Right kidney (tissue), 1 donor: ENCODE measurements at regions not wholly inside any gene's neighbourhood (a gene's known extent, or its start where the extent isn't known, plus 50 kb on each side); places are given as distances from the start of the nearest gene placed in this dataset.

Experiments used
- DNase-seq: peaks from one replicate; pipeline ENCODE4 v3.0.0-alpha.2; 2016

DNA sequence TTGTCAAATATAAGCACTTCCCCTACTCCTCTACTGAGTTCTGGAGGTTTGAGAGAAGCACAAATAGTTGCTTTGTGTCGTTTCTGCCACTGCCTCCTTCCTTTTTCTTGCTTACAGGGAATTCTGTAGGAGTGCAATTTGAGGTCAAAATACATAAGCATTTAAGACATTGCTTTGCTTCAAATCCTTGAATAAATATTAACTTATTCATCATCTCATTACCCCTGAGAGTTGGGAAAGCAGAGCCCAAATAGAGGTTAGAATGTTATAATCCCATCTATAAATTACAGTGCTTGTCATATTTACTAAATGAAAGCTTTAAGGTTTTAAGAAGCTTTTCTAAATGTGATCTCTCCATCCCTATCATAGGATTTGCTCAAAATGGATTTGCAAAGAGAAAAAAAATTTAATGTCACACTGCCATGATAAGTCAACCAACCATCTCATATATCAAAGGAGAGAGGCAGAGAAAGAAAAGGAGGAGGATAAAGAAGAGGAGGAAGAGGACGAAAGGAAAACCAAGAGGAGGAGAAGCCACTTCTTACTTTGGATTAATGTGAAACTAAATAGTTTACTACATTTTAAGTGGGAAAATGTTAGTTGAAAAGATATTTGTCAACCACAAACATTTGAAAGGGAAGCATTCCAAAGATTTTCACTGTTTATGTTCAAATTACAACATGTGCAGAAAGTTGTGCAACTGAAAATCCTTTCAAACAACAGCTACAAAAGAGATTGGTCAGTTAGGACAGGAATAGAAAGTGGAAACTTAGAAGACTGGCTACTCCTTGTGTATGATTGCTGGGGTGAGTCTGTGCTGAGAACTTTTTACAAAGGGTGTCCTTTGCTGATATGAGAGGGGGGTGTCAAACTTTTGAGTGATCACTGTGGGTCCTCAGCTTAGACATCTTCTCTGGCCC, 277.3 kb upstream of the FN1 start:
- no peak for DNase-seq

DNA sequence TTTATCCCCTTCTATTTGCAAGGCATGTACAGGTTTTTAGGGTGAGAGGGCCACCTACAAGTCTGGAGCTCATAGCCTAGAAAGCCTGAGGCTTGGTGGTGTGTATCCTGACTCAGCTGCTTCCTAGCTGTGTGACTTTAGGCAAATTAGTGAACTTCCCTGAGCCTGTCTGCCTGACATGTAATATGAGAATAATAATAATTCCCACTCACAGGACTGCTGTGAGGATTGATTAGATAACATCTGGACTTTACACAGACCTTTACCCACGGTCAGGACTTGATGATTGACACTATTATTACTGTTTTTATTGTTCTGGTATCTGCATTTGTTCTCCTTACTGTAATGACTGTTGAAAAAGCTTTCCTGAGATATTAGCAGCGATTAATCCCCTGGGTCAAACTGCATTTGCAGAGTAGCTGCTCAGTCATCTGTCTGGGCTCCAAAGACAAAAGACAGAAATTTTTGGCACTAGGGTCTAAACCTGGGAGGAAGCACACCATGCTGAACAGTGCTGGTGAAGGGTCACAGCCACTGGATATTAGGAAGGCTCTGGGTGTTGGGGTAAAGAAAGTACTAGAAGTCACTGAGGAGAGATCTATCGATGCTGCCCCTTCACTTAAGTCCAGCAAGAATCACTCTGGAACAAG, 276.5 kb upstream of the FN1 start:
- no peak for DNase-seq

DNA sequence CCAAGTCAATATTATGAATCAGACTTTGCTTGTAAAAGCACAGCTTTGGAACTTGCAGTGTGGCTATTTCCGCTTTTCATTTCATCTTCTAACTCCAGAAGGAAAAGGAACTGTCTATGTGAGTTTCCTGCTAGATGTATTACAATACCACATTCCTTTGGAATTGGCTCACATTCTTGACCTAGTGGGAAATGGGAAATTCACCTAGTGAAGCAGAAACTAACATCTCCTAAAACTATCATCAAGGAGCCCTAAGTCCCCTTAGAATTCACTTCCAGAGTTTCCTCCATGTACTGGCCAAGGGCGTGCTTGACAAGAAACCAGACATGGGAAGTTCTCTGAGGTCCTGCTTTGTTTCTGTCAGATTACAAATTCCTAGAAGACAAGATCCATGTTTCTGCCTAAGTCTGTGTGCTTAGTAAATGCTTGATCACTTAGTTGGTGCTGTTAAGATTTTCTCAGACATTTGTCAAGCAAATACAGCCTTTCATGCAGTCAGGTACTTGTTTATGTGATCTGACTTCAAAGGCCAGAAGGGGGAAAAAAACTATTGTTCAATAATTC, 275.7 kb upstream of the FN1 start:
- DNase-seq, result no peak

DNA sequence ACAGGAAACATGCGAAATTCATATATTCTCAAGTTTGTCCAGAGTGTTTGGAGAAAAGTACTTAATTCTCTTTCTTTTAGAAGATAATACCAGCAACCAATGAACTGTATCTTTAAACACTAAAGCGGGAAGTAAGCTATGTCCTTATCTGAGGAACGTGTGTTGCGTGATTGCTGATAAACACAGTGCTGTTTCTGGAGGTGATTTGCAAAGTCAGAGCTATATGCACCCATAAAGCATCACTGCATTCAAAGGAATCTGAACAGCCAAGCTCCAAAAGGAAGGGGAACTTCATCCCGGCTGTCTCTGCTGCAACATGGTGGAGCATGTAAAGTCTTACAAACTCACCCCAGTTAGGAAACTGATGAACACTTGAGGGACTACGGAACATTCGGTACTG, 271.7 kb upstream of the FN1 start:
- DNase-seq, result no peak

DNA sequence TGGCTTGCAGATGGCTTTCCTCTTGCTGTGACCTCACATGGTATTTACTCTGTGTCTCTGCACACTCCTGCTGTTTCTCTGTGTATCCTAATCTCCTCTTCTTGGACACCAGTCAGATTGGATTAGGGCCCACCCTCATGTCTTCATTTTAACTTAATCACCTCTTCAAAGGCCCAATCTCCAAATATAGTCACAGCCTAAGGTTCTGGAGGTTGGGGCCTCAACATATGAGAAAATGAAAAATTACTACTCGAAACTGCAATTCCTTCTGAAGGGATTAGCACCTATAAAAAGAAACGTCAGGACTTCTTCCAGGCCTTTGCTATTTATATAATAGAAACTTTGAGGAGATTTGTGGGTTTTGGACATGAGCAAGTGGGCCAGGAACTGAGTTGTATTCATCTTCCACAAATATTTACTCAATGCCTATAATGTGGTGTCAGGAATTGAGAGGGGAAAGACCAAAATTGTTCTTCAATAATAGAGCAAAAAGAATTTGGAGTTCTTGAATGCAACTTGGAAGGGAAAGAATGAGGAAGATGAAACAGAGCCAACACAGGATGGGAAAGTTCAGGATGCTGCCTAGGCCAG, 270.0 kb upstream of the FN1 start:
- DNase-seq, result no peak

DNA sequence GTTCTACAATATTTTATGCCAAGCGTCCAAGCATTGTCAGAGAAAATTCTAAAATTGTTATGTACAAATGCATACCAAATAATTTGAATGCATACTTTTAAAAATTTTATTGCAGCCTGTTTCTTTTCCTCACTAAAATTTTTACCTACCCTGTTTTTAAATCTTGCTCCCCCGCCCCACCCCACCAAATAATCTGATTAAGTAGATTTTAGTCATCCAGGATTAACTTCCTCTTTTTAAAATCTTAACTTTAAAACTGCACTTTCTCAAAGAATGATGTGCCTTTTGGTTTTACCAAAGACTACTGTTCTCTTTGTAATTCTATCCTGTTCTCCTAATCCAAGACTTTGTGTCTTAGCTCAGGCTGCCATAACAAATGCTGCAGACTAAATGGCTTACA, 269.4 kb upstream of the FN1 start:
- no peak for DNase-seq

DNA sequence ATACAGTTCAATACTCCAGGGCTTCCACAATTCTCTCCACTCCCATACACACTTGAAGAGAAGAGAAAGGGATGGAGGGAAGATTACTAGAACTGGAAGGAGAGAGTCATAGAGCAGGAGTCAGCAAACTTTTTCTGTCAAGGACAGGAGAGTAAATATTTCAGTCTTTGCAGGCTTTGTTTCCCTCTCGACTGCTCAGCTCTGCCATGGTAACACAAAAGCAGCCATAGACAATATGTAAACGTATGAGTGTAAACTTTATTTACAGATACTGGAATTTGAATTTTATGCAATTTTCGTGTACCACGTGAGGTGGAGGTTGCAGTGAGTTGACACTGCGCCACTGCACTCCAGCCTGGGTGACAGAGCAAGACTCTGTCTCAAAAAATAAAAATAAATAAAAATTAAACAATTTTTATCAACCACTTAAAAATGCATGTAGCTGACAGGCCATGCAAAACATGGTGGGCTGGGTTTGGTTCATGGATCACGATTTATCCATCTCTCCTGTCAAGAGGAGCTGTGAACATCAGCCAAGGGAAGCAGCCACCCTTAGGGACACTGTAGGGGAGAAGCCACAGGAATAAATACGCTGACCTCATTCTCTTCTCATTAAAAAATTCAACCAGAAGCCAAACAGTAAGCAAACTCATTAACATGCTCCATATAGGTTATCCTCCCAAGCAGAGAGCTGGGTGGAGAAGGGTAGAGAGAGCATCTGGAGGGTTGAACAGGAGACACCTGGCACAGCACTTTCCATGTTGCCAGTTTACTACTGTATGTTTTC, 266.4 kb upstream of the FN1 start:
- no peak for DNase-seq

DNA sequence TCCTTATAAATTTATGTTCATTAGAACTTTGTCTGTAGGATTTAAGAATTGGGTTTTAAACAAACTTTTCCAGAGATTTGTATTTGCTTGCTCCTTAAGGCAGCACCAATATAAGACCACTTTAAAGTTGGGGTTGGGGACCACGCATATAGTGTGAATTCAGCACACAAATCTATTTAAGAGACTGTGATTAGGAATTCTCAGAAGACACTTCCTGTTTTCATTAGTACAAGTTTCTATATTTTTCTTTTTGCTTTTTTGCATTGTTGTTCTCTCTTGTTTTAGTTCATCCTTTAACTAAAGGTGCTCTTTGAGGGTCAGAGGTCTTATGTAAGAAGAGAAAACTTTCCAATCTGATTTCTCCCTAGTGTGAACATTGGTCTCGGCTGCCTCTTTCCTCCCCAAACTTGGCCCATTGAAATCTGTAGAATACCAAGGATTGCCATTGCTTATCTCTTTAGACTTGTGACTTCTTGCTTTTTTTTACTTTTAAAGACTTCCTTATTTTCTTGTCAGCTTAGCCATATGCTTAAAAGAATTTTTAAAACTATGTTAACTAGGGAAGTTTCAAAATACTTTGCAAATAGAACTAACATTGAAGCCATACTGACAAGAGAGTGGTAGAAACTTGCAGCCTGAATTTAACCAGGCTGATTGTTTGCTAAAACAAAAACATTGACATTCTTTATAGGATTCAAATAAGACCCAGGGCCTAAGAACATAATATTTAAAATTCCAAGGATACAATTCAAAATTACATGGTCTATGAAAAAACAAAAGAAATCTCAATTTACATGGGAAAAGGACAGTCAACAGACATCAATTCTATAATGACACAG, 264.1 kb upstream of the FN1 start:
- no peak for DNase-seq

DNA sequence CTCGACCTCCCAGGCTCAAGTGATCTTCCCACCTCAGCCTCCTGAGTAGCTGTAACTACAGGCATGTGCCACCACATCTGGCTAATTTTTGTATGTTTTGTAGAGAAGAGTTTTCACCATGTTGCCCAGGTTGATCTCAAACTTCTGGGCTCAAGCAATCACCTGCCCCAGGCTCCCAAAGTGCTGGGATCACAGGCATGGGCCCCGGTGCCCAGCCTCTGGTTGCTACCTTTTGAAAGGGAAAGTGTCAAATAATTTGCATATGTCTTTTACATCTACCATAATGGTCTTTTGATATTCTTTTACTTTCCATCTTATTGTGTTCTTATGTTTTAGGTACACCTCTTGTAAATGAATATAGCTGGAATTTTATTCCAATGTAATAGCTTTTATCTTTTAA, 263.1 kb upstream of the FN1 start:
- no peak for DNase-seq

DNA sequence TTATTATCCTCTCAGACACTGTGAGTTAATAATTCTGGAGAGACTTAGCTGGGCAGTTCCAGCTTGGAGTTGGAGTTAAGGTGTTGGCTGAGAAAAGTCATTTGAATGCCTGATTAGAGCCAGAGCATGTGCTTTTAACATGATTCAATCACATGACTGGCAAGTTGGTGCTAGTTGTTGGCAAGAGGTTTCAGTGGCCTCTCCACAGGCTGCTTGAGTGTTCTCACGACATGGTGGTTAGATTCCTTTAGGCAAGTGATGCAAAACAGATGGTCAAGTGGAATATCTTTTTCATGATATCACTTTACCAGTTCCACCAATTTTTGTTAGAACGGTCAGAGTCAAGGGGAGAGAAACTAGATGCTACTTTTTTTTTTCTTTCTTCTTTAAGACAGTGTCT, 262.7 kb upstream of the FN1 start:
- no peak for DNase-seq

DNA sequence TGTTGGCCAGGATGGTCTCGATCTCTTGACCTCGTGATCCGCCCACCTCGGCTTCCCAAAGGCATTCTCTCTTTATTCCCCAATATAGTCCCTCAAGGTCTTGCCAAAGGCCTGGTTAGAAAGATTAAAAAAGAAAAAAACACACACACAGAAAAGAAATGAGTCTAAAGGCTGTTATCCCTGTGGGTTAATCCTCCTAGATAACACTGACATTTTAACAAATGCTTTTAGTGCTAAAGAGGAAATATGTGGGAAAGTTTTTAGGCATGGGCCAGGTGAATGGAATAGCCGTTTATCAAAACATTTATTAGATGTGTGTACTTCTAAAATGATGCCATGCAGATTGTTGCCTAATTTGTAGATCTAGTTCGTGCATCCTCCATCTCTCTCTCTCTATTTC, 261.6 kb upstream of the FN1 start:
- DNase-seq, result no peak

DNA sequence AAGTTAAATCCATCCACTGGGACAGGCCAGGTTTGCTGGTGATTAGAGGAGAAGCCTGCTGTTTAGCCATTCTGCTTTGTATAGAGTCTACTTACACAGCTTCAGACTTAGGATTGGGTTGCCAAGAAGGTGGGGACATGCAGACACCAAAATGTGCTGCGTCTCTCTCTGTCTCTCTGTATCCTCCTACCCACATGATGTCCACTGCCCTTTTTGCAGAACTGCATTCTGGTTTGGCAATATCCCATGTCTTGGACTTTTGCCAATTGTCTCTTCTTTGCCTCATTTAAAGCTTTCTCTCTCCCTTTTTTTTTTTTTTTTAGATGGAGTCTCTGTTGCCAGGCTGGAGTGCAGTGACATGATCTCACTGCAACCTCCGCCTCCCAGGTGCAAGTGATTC, 261.1 kb upstream of the FN1 start:
- DNase-seq, result no peak

DNA sequence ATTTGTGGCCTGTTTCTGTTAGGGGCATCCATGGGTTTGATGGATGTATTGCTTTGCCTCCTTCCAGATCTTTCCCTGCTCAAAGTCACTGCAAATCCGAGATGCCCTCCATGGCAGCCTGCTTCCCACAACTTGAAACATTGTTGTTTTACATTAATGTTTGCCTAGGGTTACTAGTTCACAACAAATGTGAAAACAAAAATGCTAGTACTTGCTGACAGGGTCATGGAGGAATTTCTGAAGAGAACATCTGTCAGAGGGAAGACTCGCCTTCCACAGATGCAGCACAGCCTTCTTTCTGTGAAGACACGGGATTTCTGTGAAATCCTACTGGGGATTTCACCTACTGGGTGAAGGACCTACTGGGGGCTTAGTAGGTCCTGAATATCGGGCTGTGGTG, 260.0 kb upstream of the FN1 start:
- DNase-seq, result no peak

DNA sequence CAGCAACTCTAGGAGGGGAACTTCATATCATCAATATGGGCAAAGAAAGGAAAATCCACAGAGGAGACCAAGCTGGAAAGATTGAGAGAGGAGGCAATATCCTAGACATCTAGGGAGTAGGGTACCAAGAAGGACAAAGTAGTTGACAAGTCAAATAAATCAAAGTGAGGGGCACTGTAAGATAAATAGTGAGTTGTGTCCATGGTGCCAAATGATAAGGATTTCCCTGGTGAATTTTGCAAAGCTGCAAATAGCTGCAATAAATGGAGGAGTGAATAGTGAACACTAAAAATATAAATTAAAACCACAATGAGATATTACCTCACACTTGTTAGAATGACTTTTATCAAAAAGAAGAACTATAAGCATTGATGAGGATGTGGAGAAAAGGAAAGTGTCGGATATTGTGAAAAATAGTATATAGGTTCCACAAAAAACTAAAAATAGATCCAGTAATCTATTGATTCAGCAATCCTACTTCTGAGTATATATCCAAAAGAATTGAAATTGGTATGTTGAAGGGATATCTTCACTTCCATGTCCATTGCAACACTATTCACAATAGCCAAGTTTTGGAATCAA, 258.2 kb upstream of the FN1 start:
- no peak for DNase-seq

DNA sequence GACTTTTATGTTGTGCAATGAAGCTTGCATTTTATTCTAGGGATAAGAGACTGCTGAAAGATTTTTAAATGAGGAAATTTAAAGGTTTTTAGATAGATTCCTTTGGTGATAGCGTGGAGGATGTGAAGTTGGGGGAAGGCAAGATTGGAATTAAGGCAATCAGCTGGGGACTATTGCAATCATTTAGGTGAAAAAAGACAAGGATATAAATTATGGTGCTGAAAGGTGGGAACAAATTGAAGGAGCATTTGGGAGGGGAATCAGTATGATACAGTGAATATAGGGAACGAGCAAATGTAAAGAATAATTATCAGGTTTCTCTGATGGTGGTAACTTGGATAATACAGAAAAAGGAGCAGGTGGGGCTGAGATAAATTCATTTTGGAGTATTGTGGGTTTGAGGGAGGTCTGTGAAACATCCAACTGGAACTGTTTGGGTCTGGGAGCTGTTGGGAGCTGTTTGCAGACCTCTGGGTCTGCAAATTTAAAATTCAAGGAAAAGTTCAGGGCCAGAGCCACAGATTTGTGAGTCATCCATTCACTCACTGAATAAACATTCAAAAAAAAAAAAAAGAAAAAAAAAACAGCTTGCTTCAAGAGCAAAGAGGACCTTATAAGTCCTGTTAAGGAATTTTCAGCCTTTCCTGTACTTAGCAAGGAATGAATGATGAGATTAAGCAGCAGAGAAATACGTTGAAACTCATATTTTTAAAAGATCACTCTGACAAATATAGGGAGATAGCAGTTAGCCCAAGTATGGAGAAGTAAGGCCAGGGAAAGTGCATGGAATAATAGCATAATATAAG, 257.5 kb upstream of the FN1 start:
- no peak for DNase-seq

DNA sequence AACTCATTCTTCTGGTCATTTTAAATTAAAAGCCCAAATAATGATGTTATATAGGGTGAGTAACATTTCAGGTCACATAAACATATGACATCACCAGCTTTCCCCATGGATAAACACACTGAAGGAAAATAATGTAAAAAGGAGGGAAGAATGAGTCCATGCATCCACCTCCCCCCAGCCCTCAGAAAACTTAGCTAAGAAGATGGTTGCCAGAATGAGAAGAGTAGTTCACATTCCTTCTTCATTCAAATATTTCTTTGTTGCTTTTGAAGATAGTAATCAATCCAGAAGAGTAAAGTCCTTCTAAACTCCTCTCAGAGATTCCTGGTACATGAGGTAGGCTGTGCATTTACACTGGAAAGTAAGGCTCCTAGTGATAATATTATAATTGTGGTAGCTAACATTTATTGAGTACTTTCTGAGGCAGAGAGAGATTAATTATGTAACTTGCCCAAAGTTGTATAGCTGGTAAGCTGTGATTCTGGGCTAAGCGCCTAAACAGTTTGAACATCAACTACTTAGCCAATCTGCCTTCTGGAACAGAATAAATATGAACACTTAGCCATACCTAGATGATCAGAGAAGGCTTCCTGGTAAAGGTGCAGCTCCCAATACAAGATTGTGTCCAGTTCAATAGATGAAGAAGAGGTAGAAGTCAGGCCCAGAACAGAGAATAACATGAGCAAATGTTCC, 256.7 kb upstream of the FN1 start:
- no peak for DNase-seq

DNA sequence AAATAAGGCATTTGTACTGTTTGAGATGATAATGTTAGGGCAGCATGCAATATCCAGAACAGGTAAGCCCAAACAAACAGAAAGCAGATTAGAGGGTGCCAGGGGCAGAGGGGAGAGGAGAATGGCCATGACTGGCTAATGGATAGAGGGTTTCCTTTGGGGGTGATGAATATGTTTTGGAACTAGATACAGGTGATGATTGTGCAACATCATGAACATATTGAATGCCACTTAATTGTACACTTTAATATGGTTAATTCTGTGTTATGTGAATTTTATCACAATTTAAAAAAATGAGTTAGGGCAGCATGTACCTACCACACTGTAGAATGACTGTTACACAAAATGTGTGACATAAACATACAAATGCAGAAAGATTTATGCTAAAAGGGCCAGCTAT, 255.5 kb upstream of the FN1 start:
- DNase-seq, result no peak

DNA sequence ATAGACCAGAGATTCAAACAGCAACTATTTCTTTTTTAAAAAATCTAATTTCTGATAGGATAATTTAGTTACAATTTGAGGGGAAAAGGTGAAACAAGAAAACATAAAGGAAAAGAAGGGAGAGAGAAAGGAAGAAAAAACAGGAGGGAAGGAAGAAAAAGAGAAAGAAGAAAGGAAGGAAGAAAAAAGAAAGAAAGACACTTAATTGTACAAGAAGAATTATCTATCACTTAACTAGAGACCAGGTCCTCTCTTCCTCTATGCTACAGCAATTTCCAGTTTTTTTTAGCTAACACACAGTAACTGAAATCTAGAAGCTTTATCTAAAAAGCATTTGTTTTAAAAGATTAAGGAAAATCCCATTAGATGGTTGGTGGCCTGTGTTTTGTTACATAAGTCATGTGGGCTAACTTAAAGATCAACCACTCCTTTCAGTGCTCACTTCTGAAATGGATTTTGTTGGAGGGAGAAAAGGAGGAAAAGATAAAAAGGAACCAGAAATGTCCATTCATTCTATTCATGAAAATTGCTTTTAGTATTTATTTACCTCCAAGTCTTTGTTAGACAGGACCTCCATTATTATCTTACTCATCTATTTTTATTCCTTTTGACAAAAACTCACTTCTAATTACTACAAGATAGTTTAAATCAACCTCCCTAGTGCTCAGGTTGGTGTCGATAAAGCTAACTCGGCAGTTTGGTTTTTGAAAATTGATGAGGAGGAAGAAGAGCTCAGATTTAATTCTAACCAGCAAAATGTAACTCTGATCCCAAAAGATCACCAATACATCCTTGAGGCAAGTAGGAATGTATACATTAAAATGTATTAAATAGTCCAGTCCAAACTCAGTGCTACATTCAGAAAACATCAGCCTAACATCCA, 251.5 kb upstream of the FN1 start:
- DNase-seq, result no peak
